LNCAP (cell line): ENCODE measurements at regions not wholly inside any gene's neighbourhood (a gene's known extent, or its start where the extent isn't known, plus 50 kb on each side); places are given as distances from the start of the nearest gene placed in this dataset.

Experiments
- CTCF ChIP-seq: fragments of 450-650 bp; IDR thresholded peaks from 2 replicates; pipeline ENCODE4 v1.5.1; 2017; ENCODE audit warnings: mild to moderate bottlenecking

GRCh38 chr2:51218047-51218446 lies 186.1 kb upstream of the NRXN1 start:
- no peak for TF ChIP-seq CTCF

- no peak for TF ChIP-seq CTCF
Measured at GRCh38 chr2:51213826-51214225, 181.9 kb upstream of the NRXN1 start.

GRCh38 chr2:51212374-51212773 lies 180.4 kb upstream of the NRXN1 start:
- no peak for TF ChIP-seq CTCF

- TF ChIP-seq CTCF: no peak
Measured at GRCh38 chr2:51208521-51208920, 176.6 kb upstream of the NRXN1 start.

- TF ChIP-seq CTCF: no peak
Measured at GRCh38 chr2:51201295-51201694, 169.4 kb upstream of the NRXN1 start.

- TF ChIP-seq CTCF: no peak
Measured at GRCh38 chr2:51194656-51195055, 162.7 kb upstream of the NRXN1 start.

- TF ChIP-seq CTCF: no peak
Measured at GRCh38 chr2:51170273-51170672, 138.3 kb upstream of the NRXN1 start.

GRCh38 chr2:51165534-51166260 lies 133.8 kb upstream of the NRXN1 start:
- TF ChIP-seq CTCF: no peak
